GM23338 (cell line): ENCODE measurements at regions not wholly inside any gene's neighbourhood (a gene's known extent, or its start where the extent isn't known, plus 50 kb on each side); places are given as distances from the start of the nearest gene placed in this dataset.

ENCODE experiments used
- ATAC-seq: fragments of 200-7000 bp; cut with Tn5 transposase; 3 replicates; pipeline ENCODE4 v1.9.1; 2020
- DNase-seq: peaks from one replicate; pipeline ENCODE4 v3.0.0-alpha.2; 2015; ENCODE audit warnings: low spot score
- H2AFZ ChIP-seq: fragments of 200-600 bp; sonication (generic); 2 replicates; pipeline ENCODE4 v1.8.0; 2016; ENCODE audit warnings: antibody characterized with exemption, mild to moderate bottlenecking, moderate library complexity
- H3F3A ChIP-seq: fragments of 200-600 bp; sonication (generic); replicated peaks from 2 replicates; pipeline ENCODE4 v1.8.0; 2017; ENCODE audit warnings: antibody characterized with exemption, mixed run types, low read depth
- H3K27ac ChIP-seq: fragments of 200-600 bp; sonication (generic); 2 replicates; pipeline ENCODE4 v1.6.1; 2016; ENCODE audit warnings: low read depth
- H3K27me3 ChIP-seq: fragments of 200-600 bp; sonication (generic); 2 replicates; pipeline ENCODE4 v1.8.0; 2016; ENCODE audit warnings: mild to moderate bottlenecking, mixed run types, moderate library complexity; ENCODE audit not compliant: insufficient read depth
- H3K36me3 ChIP-seq: fragments of 200-600 bp; sonication (generic); 2 replicates; pipeline ENCODE4 v1.8.0; 2016; ENCODE audit warnings: mild to moderate bottlenecking; ENCODE audit not compliant: insufficient read depth
- H3K4me1 ChIP-seq: fragments of 200-600 bp; sonication (generic); 2 replicates; pipeline ENCODE4 v1.8.0; 2016; ENCODE audit warnings: mild to moderate bottlenecking, moderate library complexity; ENCODE audit not compliant: insufficient read depth
- H3K4me2 ChIP-seq: fragments of 200-600 bp; sonication (generic); 2 replicates; pipeline ENCODE4 v1.7.1; 2017; ENCODE audit warnings: mixed run types
- H3K4me3 ChIP-seq: fragments of 200-600 bp; sonication (generic); 2 replicates; pipeline ENCODE4 v1.6.1; 2016; ENCODE audit warnings: mixed run types
- H3K79me2 ChIP-seq: fragments of 200-600 bp; sonication (generic); replicated peaks from 2 replicates; pipeline ENCODE4 v1.8.0; 2017; ENCODE audit warnings: mild to moderate bottlenecking; ENCODE audit not compliant: insufficient read depth
- H3K9me2 ChIP-seq: fragments of 200-600 bp; sonication (generic); 2 replicates; pipeline ENCODE4 v1.8.0; 2017; ENCODE audit not compliant: insufficient read depth
- H4K20me1 ChIP-seq: fragments of 200-600 bp; sonication (generic); replicated peaks from 2 replicates; pipeline ENCODE4 v1.8.0; 2017; ENCODE audit warnings: mild to moderate bottlenecking; ENCODE audit not compliant: insufficient read depth
- H3K27ac Mint-ChIP-seq: 2 replicates; pipeline ENCODE4 v1.8.0; 2020; ENCODE audit warnings: inconsistent platforms, mild to moderate bottlenecking, moderate library complexity, mixed read lengths
- H3K27me3 Mint-ChIP-seq: 3 replicates; pipeline ENCODE4 v1.8.0; 2022; ENCODE audit warnings: low read depth, mild to moderate bottlenecking, moderate library complexity, mixed read lengths, inconsistent platforms; ENCODE audit not compliant: insufficient read depth, poor library complexity
- H3K36me3 Mint-ChIP-seq: 3 replicates; pipeline ENCODE4 v1.8.0; 2021; ENCODE audit warnings: low read depth, mild to moderate bottlenecking, inconsistent platforms, moderate library complexity, mixed read lengths
- H3K4me1 Mint-ChIP-seq: 3 replicates; pipeline ENCODE4 v1.8.0; 2020; ENCODE audit warnings: mild to moderate bottlenecking, inconsistent platforms, mixed read lengths
- H3K4me3 Mint-ChIP-seq: 3 replicates; pipeline ENCODE4 v1.8.0; 2021; ENCODE audit warnings: moderate library complexity, mild to moderate bottlenecking, inconsistent platforms, mixed read lengths
- H3K9me3 Mint-ChIP-seq: 3 replicates; pipeline ENCODE4 v1.8.0; 2020; ENCODE audit warnings: moderate library complexity, mild to moderate bottlenecking, inconsistent platforms, mixed read lengths
- EZH2phosphoT487 ChIP-seq: fragments of 200-600 bp; sonication (generic); IDR thresholded peaks from one replicate; pipeline ENCODE4 v1.8.1; 2018; ENCODE audit warnings: antibody characterized with exemption; ENCODE audit not compliant: unreplicated experiment
- JUNB ChIP-seq: IDR thresholded peaks from one replicate; pipeline ENCODE4 v1.6.1; 2016; ENCODE audit warnings: antibody characterized with exemption; ENCODE audit not compliant: unreplicated experiment
- NANOG ChIP-seq: IDR thresholded peaks from 2 replicates; pipeline ENCODE4 v1.6.1; 2016; ENCODE audit warnings: antibody characterized with exemption, borderline replicate concordance
- POLR2AphosphoS5 ChIP-seq: IDR thresholded peaks from 2 replicates; pipeline ENCODE4 v1.6.1; 2016; ENCODE audit warnings: antibody characterized with exemption, low read depth
- REST ChIP-seq: IDR thresholded peaks from one replicate; pipeline ENCODE4 v1.6.1; 2018; ENCODE audit warnings: antibody characterized with exemption; ENCODE audit not compliant: unreplicated experiment
- ZNF114 ChIP-seq: fragments of 250-450 bp; sonication (Bioruptor Pico); IDR thresholded peaks from 2 replicates; pipeline ENCODE4 v1.5.0; 2020; ENCODE audit warnings: mild to moderate bottlenecking, moderate library complexity
- ZNF331 ChIP-seq: fragments of 250-450 bp; sonication (Bioruptor Pico); IDR thresholded peaks from 2 replicates; pipeline ENCODE4 v1.5.0; 2020; ENCODE audit warnings: low read depth, mild to moderate bottlenecking, moderate library complexity
- TF ChIP-seq, protein P1 (sequence below): fragments of 250-450 bp; sonication (Bioruptor Pico); IDR thresholded peaks from 2 replicates; pipeline ENCODE4 v1.5.0; 2020; ENCODE audit warnings: mild to moderate bottlenecking, moderate library complexity
- TF ChIP-seq, protein P2 (sequence below), 2 experiments: fragments of 200-600 bp in 1 of 2; sonication (generic) in 1 of 2; conservative IDR thresholded peaks; 2 replicates each; pipeline versions ENCODE4 v1.5.1 to v1.6.1; 2016 to 2017; ENCODE audit warnings: antibody characterized with exemption in 2 of 2, low read depth in 2 of 2, mild to moderate bottlenecking in 2 of 2, moderate library complexity in 1 of 2

- Mint-ChIP-seq H3K27me3 (peaks cover 4% of the 10 kb centered on the region), H3K27ac (no peak overlapping the region), H3K4me1 (peaks cover 18% of the 10 kb centered on the region), H3K4me3 (no peak overlapping the region), H3K36me3 (0 out of 3 replicates have a peak, but pooled peaks cover 2% of the 10 kb centered on the region), H3K9me3 (no peaks in the 10 kb centered on the region; the same call in 2 of the 3 replicates)
- Histone ChIP-seq H3K36me3 (no peaks in the 10 kb centered on the region), H3K27ac (no peak overlapping the region), H3K9me2 (peaks cover 4% of the 10 kb centered on the region), H3K27me3 (no peaks in the 10 kb centered on the region), H3K4me3 (no peak overlapping the region), H4K20me1 (no peaks in the 10 kb centered on the region), H2AFZ (no peak overlapping the region), H3K79me2 (no peaks in the 10 kb centered on the region), H3K4me1 (peaks cover 6% of the 10 kb centered on the region), H3K4me2 (no peak overlapping the region), H3F3A (no peaks in the 10 kb centered on the region)
- no peak for TF ChIP-seq EZH2phosphoT487
- TF ChIP-seq, protein P1, sequence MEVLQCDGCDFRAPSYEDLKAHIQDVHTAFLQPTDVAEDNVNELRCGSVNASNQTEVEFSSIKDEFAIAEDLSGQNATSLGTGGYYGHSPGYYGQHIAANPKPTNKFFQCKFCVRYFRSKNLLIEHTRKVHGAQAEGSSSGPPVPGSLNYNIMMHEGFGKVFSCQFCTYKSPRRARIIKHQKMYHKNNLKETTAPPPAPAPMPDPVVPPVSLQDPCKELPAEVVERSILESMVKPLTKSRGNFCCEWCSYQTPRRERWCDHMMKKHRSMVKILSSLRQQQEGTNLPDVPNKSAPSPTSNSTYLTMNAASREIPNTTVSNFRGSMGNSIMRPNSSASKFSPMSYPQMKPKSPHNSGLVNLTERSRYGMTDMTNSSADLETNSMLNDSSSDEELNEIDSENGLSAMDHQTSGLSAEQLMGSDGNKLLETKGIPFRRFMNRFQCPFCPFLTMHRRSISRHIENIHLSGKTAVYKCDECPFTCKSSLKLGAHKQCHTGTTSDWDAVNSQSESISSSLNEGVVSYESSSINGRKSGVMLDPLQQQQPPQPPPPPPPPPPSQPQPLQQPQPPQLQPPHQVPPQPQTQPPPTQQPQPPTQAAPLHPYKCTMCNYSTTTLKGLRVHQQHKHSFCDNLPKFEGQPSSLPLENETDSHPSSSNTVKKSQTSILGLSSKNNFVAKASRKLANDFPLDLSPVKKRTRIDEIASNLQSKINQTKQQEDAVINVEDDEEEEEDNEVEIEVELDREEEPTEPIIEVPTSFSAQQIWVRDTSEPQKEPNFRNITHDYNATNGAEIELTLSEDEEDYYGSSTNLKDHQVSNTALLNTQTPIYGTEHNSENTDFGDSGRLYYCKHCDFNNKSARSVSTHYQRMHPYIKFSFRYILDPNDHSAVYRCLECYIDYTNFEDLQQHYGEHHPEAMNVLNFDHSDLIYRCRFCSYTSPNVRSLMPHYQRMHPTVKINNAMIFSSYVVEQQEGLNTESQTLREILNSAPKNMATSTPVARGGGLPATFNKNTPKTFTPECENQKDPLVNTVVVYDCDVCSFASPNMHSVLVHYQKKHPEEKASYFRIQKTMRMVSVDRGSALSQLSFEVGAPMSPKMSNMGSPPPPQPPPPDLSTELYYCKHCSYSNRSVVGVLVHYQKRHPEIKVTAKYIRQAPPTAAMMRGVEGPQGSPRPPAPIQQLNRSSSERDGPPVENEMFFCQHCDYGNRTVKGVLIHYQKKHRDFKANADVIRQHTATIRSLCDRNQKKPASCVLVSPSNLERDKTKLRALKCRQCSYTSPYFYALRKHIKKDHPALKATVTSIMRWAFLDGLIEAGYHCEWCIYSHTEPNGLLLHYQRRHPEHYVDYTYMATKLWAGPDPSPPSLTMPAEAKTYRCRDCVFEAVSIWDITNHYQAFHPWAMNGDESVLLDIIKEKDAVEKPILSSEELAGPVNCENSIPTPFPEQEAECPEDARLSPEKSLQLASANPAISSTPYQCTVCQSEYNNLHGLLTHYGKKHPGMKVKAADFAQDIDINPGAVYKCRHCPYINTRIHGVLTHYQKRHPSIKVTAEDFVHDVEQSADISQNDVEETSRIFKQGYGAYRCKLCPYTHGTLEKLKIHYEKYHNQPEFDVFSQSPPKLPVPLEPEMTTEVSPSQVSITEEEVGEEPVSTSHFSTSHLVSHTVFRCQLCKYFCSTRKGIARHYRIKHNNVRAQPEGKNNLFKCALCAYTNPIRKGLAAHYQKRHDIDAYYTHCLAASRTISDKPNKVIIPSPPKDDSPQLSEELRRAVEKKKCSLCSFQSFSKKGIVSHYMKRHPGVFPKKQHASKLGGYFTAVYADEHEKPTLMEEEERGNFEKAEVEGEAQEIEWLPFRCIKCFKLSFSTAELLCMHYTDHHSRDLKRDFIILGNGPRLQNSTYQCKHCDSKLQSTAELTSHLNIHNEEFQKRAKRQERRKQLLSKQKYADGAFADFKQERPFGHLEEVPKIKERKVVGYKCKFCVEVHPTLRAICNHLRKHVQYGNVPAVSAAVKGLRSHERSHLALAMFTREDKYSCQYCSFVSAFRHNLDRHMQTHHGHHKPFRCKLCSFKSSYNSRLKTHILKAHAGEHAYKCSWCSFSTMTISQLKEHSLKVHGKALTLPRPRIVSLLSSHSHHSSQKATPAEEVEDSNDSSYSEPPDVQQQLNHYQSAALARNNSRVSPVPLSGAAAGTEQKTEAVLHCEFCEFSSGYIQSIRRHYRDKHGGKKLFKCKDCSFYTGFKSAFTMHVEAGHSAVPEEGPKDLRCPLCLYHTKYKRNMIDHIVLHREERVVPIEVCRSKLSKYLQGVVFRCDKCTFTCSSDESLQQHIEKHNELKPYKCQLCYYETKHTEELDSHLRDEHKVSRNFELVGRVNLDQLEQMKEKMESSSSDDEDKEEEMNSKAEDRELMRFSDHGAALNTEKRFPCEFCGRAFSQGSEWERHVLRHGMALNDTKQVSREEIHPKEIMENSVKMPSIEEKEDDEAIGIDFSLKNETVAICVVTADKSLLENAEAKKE (CRISPR knock-in tag), result no peak
- no peak for TF ChIP-seq ZNF331 (CRISPR knock-in tag)
- TF ChIP-seq JUNB, result no peak
- no peak for TF ChIP-seq POLR2AphosphoS5
- TF ChIP-seq, protein P2, sequence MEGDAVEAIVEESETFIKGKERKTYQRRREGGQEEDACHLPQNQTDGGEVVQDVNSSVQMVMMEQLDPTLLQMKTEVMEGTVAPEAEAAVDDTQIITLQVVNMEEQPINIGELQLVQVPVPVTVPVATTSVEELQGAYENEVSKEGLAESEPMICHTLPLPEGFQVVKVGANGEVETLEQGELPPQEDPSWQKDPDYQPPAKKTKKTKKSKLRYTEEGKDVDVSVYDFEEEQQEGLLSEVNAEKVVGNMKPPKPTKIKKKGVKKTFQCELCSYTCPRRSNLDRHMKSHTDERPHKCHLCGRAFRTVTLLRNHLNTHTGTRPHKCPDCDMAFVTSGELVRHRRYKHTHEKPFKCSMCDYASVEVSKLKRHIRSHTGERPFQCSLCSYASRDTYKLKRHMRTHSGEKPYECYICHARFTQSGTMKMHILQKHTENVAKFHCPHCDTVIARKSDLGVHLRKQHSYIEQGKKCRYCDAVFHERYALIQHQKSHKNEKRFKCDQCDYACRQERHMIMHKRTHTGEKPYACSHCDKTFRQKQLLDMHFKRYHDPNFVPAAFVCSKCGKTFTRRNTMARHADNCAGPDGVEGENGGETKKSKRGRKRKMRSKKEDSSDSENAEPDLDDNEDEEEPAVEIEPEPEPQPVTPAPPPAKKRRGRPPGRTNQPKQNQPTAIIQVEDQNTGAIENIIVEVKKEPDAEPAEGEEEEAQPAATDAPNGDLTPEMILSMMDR (conservative IDR thresholded peaks at IDR 0.05; ENCODE audit: low read depth in 2 of 2), result no peak
- no peak for TF ChIP-seq ZNF114
- no peak for TF ChIP-seq REST
- TF ChIP-seq NANOG, result no peak
- DNase-seq (no peak), ATAC-seq (no peak)
Observed at GRCh38 chr10:4007771-4008170, 222.8 kb upstream of the KLF6 start.
